ENCODE measurements at regions not wholly inside any gene's neighbourhood (a gene's known extent, or its start where the extent isn't known, plus 50 kb on each side); places are given as distances from the start of the nearest gene placed in this dataset.
"Not testable (repeated sequence)": the region's sequence is repeated elsewhere in the genome, so short reads cannot be mapped to it uniquely, and the experiment has no call there.

- DNase-seq, result no peak
Observed at GRCh38 chr6:15132854-15133670, 112.8 kb upstream of the JARID2 start.

GRCh38 chr6:15137086-15137485 lies 108.8 kb upstream of the JARID2 start:
- no peak for DNase-seq

GRCh38 chr6:15143086-15143485 lies 102.8 kb upstream of the JARID2 start:
- DNase-seq, result no peak

GRCh38 chr6:15143540-15143939 lies 102.3 kb upstream of the JARID2 start:
- no peak for DNase-seq

- DNase-seq, result no peak
Observed at GRCh38 chr6:15145821-15146220, 100.0 kb upstream of the JARID2 start.

GRCh38 chr6:15147827-15148226 lies 98.0 kb upstream of the JARID2 start:
- no peak for DNase-seq

GRCh38 chr6:15148356-15148946 lies 97.4 kb upstream of the JARID2 start:
- no peak for DNase-seq

GRCh38 chr6:15150207-15150606 lies 95.7 kb upstream of the JARID2 start:
- DNase-seq, result no peak

- no peak for DNase-seq
Observed at GRCh38 chr6:15152700-15153099, 93.2 kb upstream of the JARID2 start.

GRCh38 chr6:15153191-15153590 lies 92.7 kb upstream of the JARID2 start:
- no peak for DNase-seq

- DNase-seq, result no peak
Observed at GRCh38 chr6:15157479-15157878, 88.4 kb upstream of the JARID2 start.

GRCh38 chr6:15158821-15159619 lies 86.8 kb upstream of the JARID2 start:
- no peak for DNase-seq

GRCh38 chr6:15160812-15161211 lies 85.1 kb upstream of the JARID2 start:
- DNase-seq, result no peak

GRCh38 chr6:15164855-15165254 lies 81.0 kb upstream of the JARID2 start:
- DNase-seq, result not testable (repeated sequence)

- no peak for DNase-seq
Observed at GRCh38 chr6:15166121-15166520, 79.7 kb upstream of the JARID2 start.

GRCh38 chr6:15170126-15170525 lies 75.7 kb upstream of the JARID2 start:
- DNase-seq, result no peak

GRCh38 chr6:15171026-15171425 lies 74.8 kb upstream of the JARID2 start:
- no peak for DNase-seq

GRCh38 chr6:15176816-15177370 lies 69.0 kb upstream of the JARID2 start:
- no peak for DNase-seq

GRCh38 chr6:15183979-15184378 lies 61.9 kb upstream of the JARID2 start:
- DNase-seq, result peak; percentile 15 to 28

- peak; percentile 10 to 18 for DNase-seq
Observed at GRCh38 chr6:15184441-15184861, 61.4 kb upstream of the JARID2 start.

- not testable (repeated sequence) for DNase-seq
Observed at GRCh38 chr6:15185111-15185510, 60.8 kb upstream of the JARID2 start.

- DNase-seq, result not testable (repeated sequence)
Observed at GRCh38 chr6:15193451-15193850, 52.4 kb upstream of the JARID2 start.

GRCh38 chr6:15194453-15194852 lies 51.4 kb upstream of the JARID2 start:
- no peak for DNase-seq

Data from stimulated activated CD4-positive, alpha-beta T cell treated with anti-CD3 and anti-CD28 coated beads, Interleukin-2, amount 100 ng/mL, for 48 hours (primary cell).